IMR-90 (cell line): ENCODE measurements at regions not wholly inside any gene's neighbourhood (a gene's known extent, or its start where the extent isn't known, plus 50 kb on each side); places are given as distances from the start of the nearest gene placed in this dataset.

Experiments used
- ATAC-seq: fragments of 200-7000 bp; cut with Tn5 transposase; 2 replicates; pipeline ENCODE4 v1.9.1; 2020; ENCODE audit warnings: low read depth, mild to moderate bottlenecking, moderate library complexity
- BruUV-seq: library from RNA; stranded (reverse); fragments of 400-500 nt; replicated peaks from 2 replicates; lab custom pipeline; 2021; lab: Mats Ljungman, UMichigan
- CTCF ChIA-PET: fragments of 300-600 bp; formaldehyde crosslinking; extraction: SDS; loops from one replicate; lab custom pipeline; 2021; ENCODE audit warnings: antibody characterized with exemption; lab: Yijun Ruan, JAX
- POLR2A ChIA-PET: fragments of 300-600 bp; sonication (Branson Sonifier 250); formaldehyde crosslinking; loops from one replicate; lab custom pipeline; 2022; ENCODE audit warnings: antibody characterized with exemption; ENCODE audit not compliant: unreplicated experiment; lab: Charles Lee
- DNase-seq: peaks from one replicate; pipeline ENCODE4 v3.0.0; 2013
- H2AFZ ChIP-seq: replicated peaks from 2 replicates; pipeline ENCODE3; 2013; ENCODE audit warnings: low read length, mild to moderate bottlenecking; ENCODE audit not compliant: poor library complexity
- H2AK5ac ChIP-seq: 2 replicates; pipeline ENCODE4 v1.6.1; 2013; ENCODE audit warnings: low read depth, low read length, inconsistent platforms
- H2AK9ac ChIP-seq: replicated peaks from 2 replicates; pipeline ENCODE3; 2013; ENCODE audit warnings: mild to moderate bottlenecking, low read depth, low read length, moderate library complexity; ENCODE audit not compliant: poor library complexity
- H2BK120ac ChIP-seq: 2 replicates; pipeline ENCODE4 v1.6.1; 2013; ENCODE audit warnings: low read depth, low read length, inconsistent platforms
- H2BK15ac ChIP-seq: 3 replicates; pipeline ENCODE4 v1.6.1; 2013; ENCODE audit warnings: low read depth, low read length, inconsistent platforms
- H2BK20ac ChIP-seq: 2 replicates; pipeline ENCODE4 v1.6.1; 2013; ENCODE audit warnings: low read depth, mild to moderate bottlenecking, inconsistent platforms, low read length, moderate library complexity
- H2BK5ac ChIP-seq: 2 replicates; pipeline ENCODE4 v1.6.1; 2013; ENCODE audit warnings: mild to moderate bottlenecking, low read depth, low read length, inconsistent platforms; ENCODE audit not compliant: poor library complexity, severe bottlenecking
- H3K14ac ChIP-seq: replicated peaks from 2 replicates; pipeline ENCODE4 v1.6.1; 2013; ENCODE audit warnings: low read depth, low read length, inconsistent platforms
- H3K18ac ChIP-seq: 2 replicates; pipeline ENCODE4 v1.6.1; 2013; ENCODE audit warnings: low read depth, low read length, control low read depth
- H3K23ac ChIP-seq: 2 replicates; pipeline ENCODE4 v1.6.1; 2013; ENCODE audit warnings: low read depth, low read length, inconsistent platforms
- H3K27ac ChIP-seq: 2 replicates; pipeline ENCODE4 v1.5.1; 2013; ENCODE audit warnings: mild to moderate bottlenecking, control low read depth, low read length; ENCODE audit not compliant: insufficient read depth
- H3K27me3 ChIP-seq: 2 replicates; pipeline ENCODE4 v1.6.1; 2013; ENCODE audit warnings: low read length; ENCODE audit not compliant: control insufficient read depth, insufficient read depth
- H3K36me3 ChIP-seq: 2 replicates; pipeline ENCODE4 v1.6.1; 2013; ENCODE audit warnings: low read length, mixed read lengths; ENCODE audit not compliant: control insufficient read depth, insufficient read depth
- H3K4ac ChIP-seq: 2 replicates; pipeline ENCODE4 v1.6.1; 2013; ENCODE audit warnings: low read depth, low read length, inconsistent platforms
- H3K4me1 ChIP-seq: 2 replicates; pipeline ENCODE4 v1.6.1; 2013; ENCODE audit warnings: low read length, mixed read lengths; ENCODE audit not compliant: control insufficient read depth, insufficient read depth
- H3K4me2 ChIP-seq: 2 replicates; pipeline ENCODE4 v1.6.1; 2013; ENCODE audit warnings: low read depth, mild to moderate bottlenecking, control low read depth, low read length, moderate library complexity
- H3K4me3 ChIP-seq: 2 replicates; pipeline ENCODE4 v1.5.1; 2013; ENCODE audit warnings: low read depth, mild to moderate bottlenecking, control low read depth, low read length, moderate library complexity; ENCODE audit not compliant: insufficient read depth
- H3K56ac ChIP-seq: 2 replicates; pipeline ENCODE4 v1.6.1; 2013; ENCODE audit warnings: low read length, inconsistent platforms; ENCODE audit not compliant: insufficient read depth; ENCODE audit errors: extremely low read depth
- H3K79me1 ChIP-seq, 2 experiments: 2 replicates each; pipeline ENCODE4 v1.6.1; 2013; ENCODE audit warnings: low read length in 2 of 2, inconsistent platforms in 1 of 2, low read depth in 1 of 2
- H3K9ac ChIP-seq: 2 replicates; pipeline ENCODE4 v1.6.1; 2013; ENCODE audit warnings: low read depth, low read length, control low read depth
- H3K9me1 ChIP-seq: 2 replicates; pipeline ENCODE4 v1.6.1; 2013; ENCODE audit warnings: low read length, inconsistent platforms; ENCODE audit not compliant: insufficient read depth
- H3K9me3 ChIP-seq: 2 replicates; pipeline ENCODE4 v1.6.1; 2013; ENCODE audit warnings: low read length; ENCODE audit not compliant: control insufficient read depth, insufficient read depth
- H4K20me1 ChIP-seq: 2 replicates; pipeline ENCODE4 v1.6.1; 2013; ENCODE audit warnings: low read length, inconsistent platforms; ENCODE audit not compliant: insufficient read depth
- H4K5ac ChIP-seq: 2 replicates; pipeline ENCODE4 v1.6.1; 2013; ENCODE audit warnings: mild to moderate bottlenecking, low read depth, low read length, control low read depth
- H4K8ac ChIP-seq, 2 experiments: 2 replicates each; pipeline ENCODE4 v1.6.1; 2013; ENCODE audit warnings: low read depth in 2 of 2, low read length in 2 of 2, control low read depth in 1 of 2, inconsistent platforms in 1 of 2
- H4K91ac ChIP-seq: 2 replicates; pipeline ENCODE4 v1.6.1; 2013; ENCODE audit warnings: low read depth, low read length, inconsistent platforms; ENCODE audit not compliant: insufficient read depth
- BHLHE40 ChIP-seq: fragments of 150-350 bp; IDR thresholded peaks from 2 replicates; pipeline ENCODE4 v1.6.1; 2016; ENCODE audit warnings: mild to moderate bottlenecking, low read depth, low read length
- CEBPB ChIP-seq: IDR thresholded peaks from 2 replicates; pipeline ENCODE4 v1.6.1; 2012; ENCODE audit warnings: low read depth, low read length, improper control_type of control experiment
- CHD1 ChIP-seq: IDR thresholded peaks from 2 replicates; pipeline ENCODE4 v1.6.1; 2012; ENCODE audit warnings: low read depth, low read length, improper control_type of control experiment
- CTCF ChIP-seq: conservative IDR thresholded peaks from 2 replicates; pipeline ENCODE4 v1.5.1; 2012; ENCODE audit warnings: mild to moderate bottlenecking, low read depth, low read length, improper control_type of control experiment
- ELK1 ChIP-seq: fragments of 150-350 bp; IDR thresholded peaks from 2 replicates; pipeline ENCODE4 v1.6.1; 2016; ENCODE audit warnings: low read depth, mild to moderate bottlenecking, low read length, moderate library complexity, borderline replicate concordance
- FOS ChIP-seq: fragments of 150-350 bp; IDR thresholded peaks from 2 replicates; pipeline ENCODE4 v1.6.1; 2016; ENCODE audit warnings: low read depth, low read length
- MAFK ChIP-seq: IDR thresholded peaks from 2 replicates; pipeline ENCODE4 v1.6.1; 2012; ENCODE audit warnings: low read depth, low read length, improper control_type of control experiment
- MAZ ChIP-seq: IDR thresholded peaks from 2 replicates; pipeline ENCODE4 v1.6.1; 2012; ENCODE audit warnings: low read depth, mild to moderate bottlenecking, low read length, improper control_type of control experiment, moderate library complexity, borderline replicate concordance
- MXI1 ChIP-seq: IDR thresholded peaks from 2 replicates; pipeline ENCODE4 v1.6.1; 2012; ENCODE audit warnings: low read depth, mild to moderate bottlenecking, low read length, moderate library complexity, borderline replicate concordance
- NFE2L2 ChIP-seq: fragments of 150-350 bp; IDR thresholded peaks from 2 replicates; pipeline ENCODE4 v1.6.1; 2016; ENCODE audit warnings: low read depth, mild to moderate bottlenecking, low read length
- POLR2A ChIP-seq: IDR thresholded peaks from 2 replicates; pipeline ENCODE4 v1.6.1; 2012; ENCODE audit warnings: mild to moderate bottlenecking, low read depth, low read length
- RAD21 ChIP-seq: IDR thresholded peaks from 2 replicates; pipeline ENCODE4 v1.6.1; 2012; ENCODE audit warnings: low read length, improper control_type of control experiment
- RCOR1 ChIP-seq: IDR thresholded peaks from 2 replicates; pipeline ENCODE4 v1.6.1; 2012; ENCODE audit warnings: mild to moderate bottlenecking, low read length, improper control_type of control experiment; ENCODE audit not compliant: insufficient replicate concordance
- RFX5 ChIP-seq: IDR thresholded peaks from 2 replicates; pipeline ENCODE4 v1.8.0; 2012; ENCODE audit warnings: low read depth, mild to moderate bottlenecking, low read length, moderate library complexity
- SMC3 ChIP-seq: fragments of 150-350 bp; IDR thresholded peaks from 2 replicates; pipeline ENCODE4 v1.6.1; 2016; ENCODE audit warnings: low read depth, mild to moderate bottlenecking, antibody characterized with exemption, low read length, moderate library complexity
- USF2 ChIP-seq: fragments of 150-350 bp; IDR thresholded peaks from 2 replicates; pipeline ENCODE4 v1.6.1; 2017; ENCODE audit warnings: mild to moderate bottlenecking, antibody characterized with exemption, low read length, low read depth
- WGBS, 2 experiments: methylation state at CpG; one replicate each; pipeline versions ENCODE4 v1.1.5 to v1.1.7; 2013; ENCODE audit warnings: missing lambda C conversion rate in 2 of 2; ENCODE audit not compliant: insufficient read length in 1 of 2; ENCODE audit errors: extremely low coverage in 2 of 2; 5-methylcytosine and 5-hydroxymethylcytosine counted together
- dilution Hi-C: fragments of 300-500 bp; cut with HindIII; formaldehyde crosslinking; loops from one replicate; pipeline ENCODE4 v1.14.3; 2018; ENCODE audit warnings: low sequenced_read_pairs; ENCODE audit not compliant: unreplicated experiment
- in situ Hi-C: fragments of 300-500 bp; cut with MboI; formaldehyde crosslinking; loops from 3 replicates; pipeline ENCODE4 v1.14.3; 2019; ENCODE audit warnings: low sequenced_read_pairs, inconsistent platforms, mixed read lengths
- intact Hi-C: fragments of 100-400 bp; cut with micrococcal nuclease; formaldehyde crosslinking; loops from 2 replicates; pipeline ENCODE4 v1.10.0; 2022

- dilution Hi-C loops: no loop called here
- CTCF ChIA-PET: interaction anchor here (0.6 kb wide), 1 partner anchor 306 kb away, joined by 3 read pairs; no protein-coding TSS in a partner anchor
Measured at GRCh38 chr20:4556781-4557180, 129.5 kb upstream of the PRNP start.

More at GRCh38 chr20:4556781-4557180, 129.5 kb upstream of the PRNP start:
- Histone ChIP-seq H4K8ac (peak overlapping the region in 1 of 2 experiments; percentile 62; a peak in 3 of 4 replicates), H2BK120ac (peak overlapping the region; percentile 72; the same call in 1 of the 2 replicates), H4K5ac (peak overlapping the region; percentile 42; the same call in 1 of the 2 replicates), H3K14ac (peak overlapping the region; percentile 87; the same call in 1 of the 2 replicates), H2BK15ac (peak overlapping the region; percentile 94; the same call in 1 of the 3 replicates), H4K20me1 (no peaks in the 10 kb centered on the region), H2AK5ac (peak overlapping the region; percentile 91), H3K23ac (0 out of 2 replicates have a peak overlapping the region, but pooled peaks have one; percentile 24), H3K36me3 (no peaks in the 10 kb centered on the region), H3K56ac (no peak overlapping the region), H3K4ac (peak overlapping the region; percentile 79; the same call in 1 of the 2 replicates), H3K9ac (no peak overlapping the region), H4K91ac (peak overlapping the region; percentile 47; the same call in 1 of the 2 replicates), H3K4me2 (no peak overlapping the region), H3K9me3 (no peaks in the 10 kb centered on the region), H3K27ac (no peak overlapping the region), H3K4me3 (no peak overlapping the region), H2BK5ac (peak overlapping the region; percentile 55), H3K4me1 (peaks cover 5% of the 10 kb centered on the region), H3K18ac (peak overlapping the region; percentile 83; the same call in 1 of the 2 replicates), H3K27me3 (no peaks in the 10 kb centered on the region), H3K79me1 (no peaks in the 10 kb centered on the region), H2AK9ac (no peak overlapping the region), H2AFZ (no peak overlapping the region), H3K9me1 (no peaks in the 10 kb centered on the region; the same call in 1 of the 2 replicates), H2BK20ac (peak overlapping the region; percentile 80; the same call in 1 of the 2 replicates)
- no peak for ATAC-seq
- WGBS, 2 experiments: no CpG with 5 or more reads among the region's 4 CpGs
- no TSS peak for BruUV-seq
- no peak for TF ChIP-seq MAFK
- no peak for TF ChIP-seq BHLHE40
- TF ChIP-seq CHD1: no peak
- no peak for TF ChIP-seq RFX5
- TF ChIP-seq MAZ: no peak
- TF ChIP-seq NFE2L2: no peak
- TF ChIP-seq CTCF: no peak
- TF ChIP-seq CEBPB: no peak
- no peak for TF ChIP-seq RCOR1
- TF ChIP-seq FOS: no peak
- no peak for TF ChIP-seq MXI1
- no peak for TF ChIP-seq SMC3
- TF ChIP-seq USF2: no peak
- no peak for TF ChIP-seq ELK1
- TF ChIP-seq POLR2A: no peak
- no peak for TF ChIP-seq RAD21
- intact Hi-C loops (no loop called here), in situ Hi-C loops (no loop called here)
- POLR2A ChIA-PET: no interaction called here
- no peak for DNase-seq
